H1 (cell line): ENCODE measurements at regions not wholly inside any gene's neighbourhood (a gene's known extent, or its start where the extent isn't known, plus 50 kb on each side); places are given as distances from the start of the nearest gene placed in this dataset.

ENCODE experiments used
- CTCF ChIA-PET: fragments of 300-600 bp; sonication (Branson Sonifier 250); formaldehyde crosslinking; loops from one replicate; lab custom pipeline; 2021; ENCODE audit not compliant: partially characterized antibody; lab: Charles Lee
- POLR2A ChIA-PET: fragments of 300-600 bp; sonication (Branson Sonifier 250); formaldehyde crosslinking; loops from one replicate; lab custom pipeline; 2021; ENCODE audit warnings: inconsistent platforms; ENCODE audit not compliant: partially characterized antibody; lab: Charles Lee
- DNase-seq, 2 experiments: peaks; one replicate each; pipeline versions ENCODE4 v3.0.0 to v3.0.0-alpha.2; 2010 to 2022; ENCODE audit warnings: low spot score in 2 of 2, low read depth in 1 of 2, mixed read lengths in 1 of 2
- FAIRE-seq: peaks from 2 replicates; lab custom pipeline; 2011; peaks lifted over from hg19 to GRCh38; lab: Jason Lieb, UNC
- H2AFZ ChIP-seq: 2 replicates; pipeline ENCODE4 v1.8.1; 2012; ENCODE audit warnings: low read length, inconsistent platforms
- H2AK5ac ChIP-seq: 2 replicates; pipeline ENCODE4 v1.6.1; 2013; ENCODE audit warnings: low read depth, low read length
- H2BK120ac ChIP-seq: replicated peaks from 2 replicates; pipeline ENCODE3; 2013; ENCODE audit warnings: low read depth, low read length, inconsistent platforms
- H2BK12ac ChIP-seq: 2 replicates; pipeline ENCODE4 v1.6.1; 2013; ENCODE audit warnings: low read depth, low read length
- H2BK15ac ChIP-seq: 2 replicates; pipeline ENCODE4 v1.6.1; 2013; ENCODE audit warnings: low read length
- H2BK20ac ChIP-seq: 2 replicates; pipeline ENCODE4 v1.6.1; 2013; ENCODE audit warnings: low read length
- H2BK5ac ChIP-seq: 2 replicates; pipeline ENCODE4 v1.6.1; 2013; ENCODE audit warnings: low read depth, low read length
- H3K14ac ChIP-seq: 2 replicates; pipeline ENCODE4 v1.6.1; 2013; ENCODE audit warnings: inconsistent platforms; ENCODE audit not compliant: insufficient read length
- H3K18ac ChIP-seq: 2 replicates; pipeline ENCODE4 v1.6.1; 2013; ENCODE audit warnings: low read length; ENCODE audit errors: extremely low read depth
- H3K23ac ChIP-seq: 2 replicates; pipeline ENCODE4 v1.6.1; 2013; ENCODE audit warnings: inconsistent platforms; ENCODE audit not compliant: insufficient read length
- H3K23me2 ChIP-seq: 2 replicates; pipeline ENCODE4 v1.6.1; 2013; ENCODE audit warnings: low read depth, low read length
- H3K27ac ChIP-seq: 2 replicates; pipeline ENCODE4 v1.6.1; 2011; ENCODE audit warnings: low read depth, low read length, inconsistent platforms
- H3K27me3 ChIP-seq, 4 experiments: replicated peaks in 1 of 4; 1 replicate in 1 of 4; 2 replicates in 3 of 4; pipeline versions ENCODE4 v1.6.1 to v1.8.1; 2011 to 2013; ENCODE audit warnings: low read length in 3 of 4, mild to moderate bottlenecking in 3 of 4, inconsistent platforms in 2 of 4, mixed read lengths in 2 of 4, moderate library complexity in 1 of 4; ENCODE audit not compliant: control insufficient read depth in 3 of 4, insufficient read depth in 3 of 4; ENCODE audit errors: extremely low read depth in 1 of 4
- H3K36me3 ChIP-seq, 4 experiments: 2 replicates each; pipeline versions ENCODE4 v1.6.1 to v1.8.1; 2011 to 2013; ENCODE audit warnings: mild to moderate bottlenecking in 4 of 4, low read length in 3 of 4, moderate library complexity in 2 of 4, control low read depth in 1 of 4, inconsistent platforms in 1 of 4; ENCODE audit not compliant: insufficient read depth in 4 of 4, control insufficient read depth in 2 of 4
- H3K4ac ChIP-seq: replicated peaks from 2 replicates; pipeline ENCODE3; 2013; ENCODE audit warnings: low read length, low read depth, mixed read lengths, inconsistent platforms; ENCODE audit not compliant: insufficient read length
- H3K4me1 ChIP-seq, 4 experiments: replicated peaks in 1 of 4; 1 replicate in 1 of 4; 2 replicates in 3 of 4; pipeline versions ENCODE4 v1.6.1 to v1.8.1; 2011 to 2013; ENCODE audit warnings: low read length in 3 of 4, inconsistent platforms in 2 of 4, mixed read lengths in 1 of 4; ENCODE audit not compliant: insufficient read depth in 4 of 4, control insufficient read depth in 3 of 4
- H3K4me2 ChIP-seq, 2 experiments: 2 replicates each; pipeline versions ENCODE4 v1.6.1 to v1.8.1; 2011 to 2013; ENCODE audit warnings: low read depth in 2 of 2, low read length in 2 of 2, control low read depth in 1 of 2, inconsistent platforms in 1 of 2, mild to moderate bottlenecking in 1 of 2; ENCODE audit not compliant: insufficient read depth in 1 of 2
- H3K4me3 ChIP-seq, 4 experiments: fragments of 200-600, 300-600 bp in 1 of 4; sonication (generic), shearing (Covaris generic), sonication (Bioruptor Twin) in 1 of 4; 2 replicates each; pipeline versions ENCODE4 v1.5.1 to v1.8.1; 2011 to 2016; ENCODE audit warnings: low read length in 4 of 4, low read depth in 3 of 4, control low read depth in 2 of 4, inconsistent platforms in 2 of 4, mild to moderate bottlenecking in 2 of 4, mixed read lengths in 1 of 4, moderate library complexity in 1 of 4; ENCODE audit not compliant: insufficient read depth in 2 of 4; ENCODE audit errors: extremely low read depth in 1 of 4
- H3K56ac ChIP-seq: replicated peaks from 2 replicates; pipeline ENCODE3; 2013; ENCODE audit warnings: low read depth, mild to moderate bottlenecking, mixed read lengths, low read length, inconsistent platforms; ENCODE audit not compliant: insufficient read length
- H3K79me1 ChIP-seq: 2 replicates; pipeline ENCODE4 v1.6.1; 2013; ENCODE audit warnings: low read depth, low read length, control low read depth
- H3K79me2 ChIP-seq, 2 experiments: 2 replicates each; pipeline versions ENCODE4 v1.6.1 to v1.8.1; 2012 to 2013; ENCODE audit warnings: low read length in 2 of 2, mild to moderate bottlenecking in 2 of 2, inconsistent platforms in 1 of 2; ENCODE audit not compliant: insufficient read depth in 2 of 2, control insufficient read depth in 1 of 2
- H3K9ac ChIP-seq, 4 experiments: replicated peaks in 1 of 4; 1 replicate in 1 of 4; 2 replicates in 3 of 4; pipeline versions ENCODE4 v1.6.1 to v1.8.1; 2011 to 2013; ENCODE audit warnings: low read depth in 3 of 4, low read length in 3 of 4, control low read depth in 2 of 4, mild to moderate bottlenecking in 2 of 4, moderate library complexity in 2 of 4, inconsistent platforms in 1 of 4; ENCODE audit errors: extremely low read depth in 1 of 4
- H3K9me3 ChIP-seq, 2 experiments: 2 replicates each; pipeline versions ENCODE4 v1.6.1 to v1.8.1; 2012 to 2013; ENCODE audit warnings: mild to moderate bottlenecking in 2 of 2, moderate library complexity in 2 of 2, control low read depth in 1 of 2, inconsistent platforms in 1 of 2, low read depth in 1 of 2, low read length in 1 of 2, mixed read lengths in 1 of 2; ENCODE audit not compliant: insufficient read depth in 2 of 2
- H4K20me1 ChIP-seq, 2 experiments: replicated peaks in 1 of 2; 2 replicates each; pipeline versions ENCODE3 to v1.8.1; 2011 to 2013; ENCODE audit warnings: inconsistent platforms in 2 of 2, low read length in 2 of 2, mild to moderate bottlenecking in 1 of 2; ENCODE audit not compliant: insufficient read depth in 2 of 2, control insufficient read depth in 1 of 2
- H4K5ac ChIP-seq: 2 replicates; pipeline ENCODE4 v1.6.1; 2013; ENCODE audit warnings: low read length, low read depth, mixed read lengths, inconsistent platforms; ENCODE audit not compliant: insufficient read length
- H4K8ac ChIP-seq: 2 replicates; pipeline ENCODE4 v1.8.0; 2013; ENCODE audit warnings: mild to moderate bottlenecking, moderate library complexity, low read length, inconsistent platforms; ENCODE audit not compliant: insufficient read depth; ENCODE audit errors: extremely low read depth
- H4K91ac ChIP-seq: replicated peaks from 2 replicates; pipeline ENCODE3; 2013; ENCODE audit warnings: low read length, mixed read lengths, inconsistent platforms; ENCODE audit not compliant: insufficient read length
- CREB1 ChIP-seq: IDR thresholded peaks from 2 replicates; pipeline ENCODE4 v1.6.1; 2012; ENCODE audit warnings: inconsistent platforms
- EZH2 ChIP-seq: fragments of 200-600 bp; sonication (generic); IDR thresholded peaks from 2 replicates; pipeline ENCODE4 v1.7.1; 2012; ENCODE audit warnings: low read depth, mild to moderate bottlenecking, moderate library complexity, low read length, inconsistent platforms; ENCODE audit not compliant: severe bottlenecking
- MAFK ChIP-seq: IDR thresholded peaks from 2 replicates; pipeline ENCODE4 v1.6.1; 2012; ENCODE audit warnings: low read depth, mild to moderate bottlenecking, improper control_type of control experiment, low read length
- TAF1 ChIP-seq: IDR thresholded peaks from 2 replicates; pipeline ENCODE4 v1.6.1; 2011; ENCODE audit warnings: mild to moderate bottlenecking, low read depth, low read length
- WGBS, 2 experiments: shearing (Covaris generic) in 1 of 2; methylation state at CpG; one replicate each; pipeline versions ENCODE4 v1.1.6 to v1.1.7; 2013 to 2015; ENCODE audit warnings: low lambda C conversion rate in 2 of 2, mixed read lengths in 2 of 2, inconsistent platforms in 1 of 2, low coverage in 1 of 2, missing lambda C conversion rate in 1 of 2; ENCODE audit not compliant: insufficient replicate concordance in 2 of 2, insufficient coverage in 1 of 2, insufficient read length in 1 of 2; ENCODE audit errors: extremely low coverage in 1 of 2, missing lambda C conversion rate in 1 of 2; 5-methylcytosine and 5-hydroxymethylcytosine counted together

GRCh38 chr5:67605730-67606585, 409.4 kb upstream of the CD180 start:
- Histone ChIP-seq H2AK5ac (no peak overlapping the region), H2BK15ac (no peak overlapping the region), H3K14ac (no peak overlapping the region), H2BK12ac (no peak overlapping the region), H3K36me3 (no peaks in the 10 kb centered on the region), H3K4me2 (no peak overlapping the region), H3K23me2 (no peaks in the 10 kb centered on the region), H3K4me1 (no peaks in the 10 kb centered on the region), H2BK120ac (no peak overlapping the region), H2AFZ (no peak overlapping the region), H3K9ac (no peak overlapping the region), H3K4me3 (no peak overlapping the region), H3K79me2 (no peaks in the 10 kb centered on the region), H3K56ac (no peak overlapping the region), H3K9me3 (peaks cover 4 to 10% of the 10 kb centered on the region in 2 experiments; a peak in 3 of 4 replicates), H2BK5ac (no peak overlapping the region), H3K23ac (no peak overlapping the region), H4K20me1 (no peaks in the 10 kb centered on the region), H2BK20ac (no peak overlapping the region), H3K18ac (no peak overlapping the region), H3K27me3 (no peaks in the 10 kb centered on the region), H4K8ac (no peak overlapping the region), H3K79me1 (no peaks in the 10 kb centered on the region), H3K4ac (no peak overlapping the region), H3K27ac (no peak overlapping the region), H4K5ac (no peak overlapping the region), H4K91ac (no peak overlapping the region)
- FAIRE-seq, result no peak
- ChIA-PET POLR2A (no interaction called here), CTCF (interaction anchor here (0.6 kb wide), 1 partner anchor 1575 kb away, joined by 3 read pairs; no protein-coding TSS in a partner anchor)
- 89% methylated on average over 9 of the region's 9 CpGs; no CpG with 5 or more reads in 1 of the 2 experiments for WGBS, 2 experiments
- DNase-seq, result no peak
- TF ChIP-seq EZH2 (no peak), TAF1 (no peak), MAFK (no peak), CREB1 (no peak)
